Breast epithelium (tissue), 4 donors: ENCODE measurements at regions not wholly inside any gene's neighbourhood (a gene's known extent, or its start where the extent isn't known, plus 50 kb on each side); places are given as distances from the start of the nearest gene placed in this dataset.

Experiments used
- DNase-seq, 2 donors: peaks; one replicate each; pipeline ENCODE4 v3.0.0-alpha.2; 2019; ENCODE audit warnings: low spot score in 2 of 2
- H3K27ac ChIP-seq, 2 donors: fragments of 200-600 bp; sonication (generic) in 1 of 2; one replicate each; pipeline ENCODE4 v1.5.1; 2016 to 2019; ENCODE audit warnings: mild to moderate bottlenecking in 1 of 2
- H3K27me3 ChIP-seq, 2 donors: fragments of 200-600 bp; sonication (generic) in 1 of 2; one replicate each; pipeline versions ENCODE4 v1.5.1 to v1.6.0; 2017 to 2019; ENCODE audit warnings: control low read depth in 1 of 2, mild to moderate bottlenecking in 1 of 2
- H3K36me3 ChIP-seq: fragments of 200-600 bp; one replicate; pipeline ENCODE4 v1.5.1; 2019
- H3K4me1 ChIP-seq, 2 donors: fragments of 200-600 bp; sonication (generic); one replicate each; pipeline ENCODE4 v1.5.1; 2016 to 2019; ENCODE audit warnings: control low read depth in 1 of 2
- H3K4me3 ChIP-seq, 3 donors: fragments of 200-600 bp; sonication (generic); 1 replicate in 2 of 3; 2 replicates in 1 of 3; pipeline ENCODE4 v1.5.1; 2016 to 2019; ENCODE audit warnings: mild to moderate bottlenecking in 3 of 3, moderate library complexity in 2 of 3
- H3K9me3 ChIP-seq, 2 donors: fragments of 200-600 bp; sonication (generic) in 1 of 2; one replicate each; pipeline ENCODE4 v1.5.1; 2016 to 2019; ENCODE audit warnings: control low read depth in 1 of 2
- POLR2A ChIP-seq: fragments of 450-650 bp; IDR thresholded peaks from one replicate; pipeline ENCODE4 v1.6.1; 2016; ENCODE audit warnings: antibody characterized with exemption, mild to moderate bottlenecking, moderate library complexity
- POLR2AphosphoS5 ChIP-seq, 3 donors: sonication (generic); formaldehyde crosslinking; IDR thresholded peaks; one replicate each; pipeline ENCODE4 v1.6.1; 2017; ENCODE audit warnings: antibody characterized with exemption in 3 of 3
- intact Hi-C: fragments of 100-400 bp; cut with DNase I; formaldehyde crosslinking; loops from one replicate; pipeline ENCODE4 v1.15.1; 2023; ENCODE audit warnings: low total_unique reads
- TF ChIP-seq, protein P1 (sequence below), 3 donors: fragments of 450-650 bp; IDR thresholded peaks; one replicate each; pipeline ENCODE4 v1.5.1; 2016 to 2017; ENCODE audit warnings: antibody characterized with exemption in 3 of 3, mild to moderate bottlenecking in 3 of 3, moderate library complexity in 3 of 3

DNA sequence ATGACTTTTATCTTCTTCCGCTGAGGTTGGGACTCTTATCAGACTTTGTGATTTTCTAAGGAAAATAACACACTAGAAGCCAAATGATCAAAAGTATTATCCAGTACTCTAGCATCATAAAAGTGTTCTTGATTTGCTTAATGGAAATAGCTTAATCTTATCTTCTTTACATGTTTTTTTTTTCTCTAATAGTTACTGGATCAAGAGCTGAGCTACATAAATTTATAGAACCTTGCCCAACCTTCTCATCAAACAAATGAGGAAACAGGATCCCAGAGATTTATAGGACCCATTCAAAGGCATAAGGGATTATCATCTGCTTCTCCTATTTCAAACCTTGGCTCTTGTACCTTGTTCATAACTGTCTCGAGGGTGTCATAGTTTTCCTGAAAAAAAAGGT lies 68.3 kb upstream of the WDR17 start:
- no peak overlapping the region for H3K27ac ChIP-seq
- H3K4me1 ChIP-seq = no peaks in the 10 kb centered on the region
- DNase-seq = no peak
- no peak overlapping the region for H3K4me3 ChIP-seq
- TF ChIP-seq POLR2A (no peak), POLR2AphosphoS5 (IDR thresholded peaks at IDR 0.05) (no peak)
- TF ChIP-seq, protein P1, sequence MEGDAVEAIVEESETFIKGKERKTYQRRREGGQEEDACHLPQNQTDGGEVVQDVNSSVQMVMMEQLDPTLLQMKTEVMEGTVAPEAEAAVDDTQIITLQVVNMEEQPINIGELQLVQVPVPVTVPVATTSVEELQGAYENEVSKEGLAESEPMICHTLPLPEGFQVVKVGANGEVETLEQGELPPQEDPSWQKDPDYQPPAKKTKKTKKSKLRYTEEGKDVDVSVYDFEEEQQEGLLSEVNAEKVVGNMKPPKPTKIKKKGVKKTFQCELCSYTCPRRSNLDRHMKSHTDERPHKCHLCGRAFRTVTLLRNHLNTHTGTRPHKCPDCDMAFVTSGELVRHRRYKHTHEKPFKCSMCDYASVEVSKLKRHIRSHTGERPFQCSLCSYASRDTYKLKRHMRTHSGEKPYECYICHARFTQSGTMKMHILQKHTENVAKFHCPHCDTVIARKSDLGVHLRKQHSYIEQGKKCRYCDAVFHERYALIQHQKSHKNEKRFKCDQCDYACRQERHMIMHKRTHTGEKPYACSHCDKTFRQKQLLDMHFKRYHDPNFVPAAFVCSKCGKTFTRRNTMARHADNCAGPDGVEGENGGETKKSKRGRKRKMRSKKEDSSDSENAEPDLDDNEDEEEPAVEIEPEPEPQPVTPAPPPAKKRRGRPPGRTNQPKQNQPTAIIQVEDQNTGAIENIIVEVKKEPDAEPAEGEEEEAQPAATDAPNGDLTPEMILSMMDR (IDR thresholded peaks at IDR 0.05) = no peak
- H3K9me3 ChIP-seq = no peaks in the 10 kb centered on the region
- peaks cover 0 to 15% of the 10 kb centered on the region in 2 donors for H3K27me3 ChIP-seq
- intact Hi-C loops = no loop called here
- no peaks in the 10 kb centered on the region for H3K36me3 ChIP-seq

DNA sequence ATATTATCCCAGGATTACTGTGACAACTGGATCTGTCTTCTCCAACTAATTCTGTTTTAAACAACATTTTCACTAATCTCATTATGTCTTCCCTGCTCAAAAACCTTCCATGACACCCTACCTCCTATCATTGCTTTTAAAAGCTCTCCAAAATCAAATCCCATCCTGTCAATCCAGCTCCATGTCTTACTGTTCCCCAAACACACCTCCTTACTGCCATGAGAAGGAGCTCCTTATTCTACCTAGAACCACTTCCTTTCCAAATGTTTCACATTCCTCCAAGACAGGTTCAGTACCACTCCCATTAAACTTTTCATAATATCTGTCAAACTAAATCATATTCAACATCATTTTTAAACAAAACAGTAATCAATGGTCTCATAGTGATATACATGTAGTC lies 66.9 kb upstream of the WDR17 start:
- no peak for DNase-seq
- H3K4me1 ChIP-seq = no peaks in the 10 kb centered on the region
- no peaks in the 10 kb centered on the region for H3K36me3 ChIP-seq
- intact Hi-C loops = no loop called here
- TF ChIP-seq POLR2AphosphoS5 (IDR thresholded peaks at IDR 0.05) (no peak), POLR2A (no peak)
- TF ChIP-seq, protein P1 (IDR thresholded peaks at IDR 0.05) = no peak
- no peak overlapping the region for H3K27ac ChIP-seq
- no peaks in the 10 kb centered on the region for H3K9me3 ChIP-seq
- peaks cover 0 to 15% of the 10 kb centered on the region in 2 donors for H3K27me3 ChIP-seq
- no peak overlapping the region for H3K4me3 ChIP-seq

DNA sequence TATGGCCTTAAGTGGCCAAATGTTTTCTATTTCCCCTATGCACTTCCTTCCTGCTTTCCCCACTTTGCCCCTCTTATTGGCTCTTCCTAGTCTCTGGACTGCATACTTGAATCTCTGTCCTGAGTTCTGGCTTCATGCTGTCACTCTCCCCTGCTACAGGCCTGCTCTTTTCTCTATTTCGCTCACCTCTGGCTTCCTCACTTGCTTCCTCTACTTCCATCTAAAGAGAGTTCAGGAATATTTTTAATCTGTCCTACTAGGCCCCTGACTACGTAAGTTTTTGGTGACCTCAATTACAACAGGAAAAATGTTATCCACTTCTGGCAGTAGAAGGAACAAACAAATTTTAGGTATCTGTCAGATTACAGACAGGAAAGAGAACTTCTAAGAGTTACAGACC lies 65.7 kb upstream of the WDR17 start:
- Histone ChIP-seq H3K27ac (no peak overlapping the region), H3K27me3 (peaks cover 0 to 15% of the 10 kb centered on the region in 2 donors), H3K4me1 (no peaks in the 10 kb centered on the region), H3K9me3 (no peaks in the 10 kb centered on the region), H3K4me3 (no peak overlapping the region), H3K36me3 (no peaks in the 10 kb centered on the region)
- intact Hi-C loops = no loop called here
- no peak for DNase-seq
- no peak for TF ChIP-seq POLR2AphosphoS5 (IDR thresholded peaks at IDR 0.05)
- TF ChIP-seq, protein P1 (IDR thresholded peaks at IDR 0.05) = no peak

DNA sequence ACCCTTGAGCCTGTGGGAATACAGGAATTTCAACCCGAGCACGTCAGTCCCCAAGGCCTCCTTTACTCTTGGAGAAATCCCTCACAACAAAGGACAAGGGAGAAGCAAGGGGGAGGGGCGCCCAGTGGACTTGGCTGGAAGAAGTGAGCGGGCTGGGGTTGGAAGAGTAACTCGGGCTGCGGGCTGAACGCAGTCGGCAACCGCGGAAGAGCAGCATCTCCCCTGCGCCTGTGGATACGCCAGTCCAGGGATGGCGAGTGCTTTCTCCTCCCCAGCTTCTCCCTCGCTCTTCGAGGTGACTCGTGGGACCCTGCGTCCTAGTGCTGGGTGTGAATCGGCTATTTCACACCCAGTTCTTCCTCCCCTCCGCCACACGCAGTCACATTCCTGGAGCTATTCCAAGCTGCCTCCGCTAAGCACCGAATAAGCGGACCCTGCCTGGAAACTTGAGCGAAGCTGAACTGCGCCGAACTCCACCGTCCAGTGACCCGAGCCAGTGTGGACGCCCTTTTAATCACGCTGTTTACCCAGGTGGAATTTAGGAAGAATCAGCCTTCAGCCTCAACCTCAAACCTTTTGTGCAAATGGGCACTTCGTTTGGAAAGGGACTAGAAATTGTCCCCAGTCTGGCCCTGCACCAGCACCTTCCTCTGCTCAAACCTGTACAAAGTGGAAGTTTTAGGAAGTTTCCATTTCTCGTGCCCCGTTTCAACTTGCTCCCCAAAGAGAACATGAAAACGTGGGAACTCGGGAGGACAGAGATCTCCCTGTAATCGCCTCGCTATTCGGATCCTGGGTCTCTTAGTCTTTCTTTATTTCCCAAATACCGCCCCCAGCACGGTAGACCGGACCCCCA lies 64.3 kb upstream of the WDR17 start:
- H3K27me3 ChIP-seq = peaks cover 0 to 15% of the 10 kb centered on the region in 2 donors
- no peak overlapping the region for H3K27ac ChIP-seq
- no peaks in the 10 kb centered on the region for H3K9me3 ChIP-seq
- no peaks in the 10 kb centered on the region for H3K4me1 ChIP-seq
- H3K36me3 ChIP-seq = no peaks in the 10 kb centered on the region
- TF ChIP-seq POLR2A = no peak
- TF ChIP-seq, protein P1 (IDR thresholded peaks at IDR 0.05) = no peak
- no peak for TF ChIP-seq POLR2AphosphoS5 (IDR thresholded peaks at IDR 0.05)
- H3K4me3 ChIP-seq = peak overlapping the region; percentile 50 to 69 (median 51)
- no peak for DNase-seq
- intact Hi-C loops = no loop called here

DNA sequence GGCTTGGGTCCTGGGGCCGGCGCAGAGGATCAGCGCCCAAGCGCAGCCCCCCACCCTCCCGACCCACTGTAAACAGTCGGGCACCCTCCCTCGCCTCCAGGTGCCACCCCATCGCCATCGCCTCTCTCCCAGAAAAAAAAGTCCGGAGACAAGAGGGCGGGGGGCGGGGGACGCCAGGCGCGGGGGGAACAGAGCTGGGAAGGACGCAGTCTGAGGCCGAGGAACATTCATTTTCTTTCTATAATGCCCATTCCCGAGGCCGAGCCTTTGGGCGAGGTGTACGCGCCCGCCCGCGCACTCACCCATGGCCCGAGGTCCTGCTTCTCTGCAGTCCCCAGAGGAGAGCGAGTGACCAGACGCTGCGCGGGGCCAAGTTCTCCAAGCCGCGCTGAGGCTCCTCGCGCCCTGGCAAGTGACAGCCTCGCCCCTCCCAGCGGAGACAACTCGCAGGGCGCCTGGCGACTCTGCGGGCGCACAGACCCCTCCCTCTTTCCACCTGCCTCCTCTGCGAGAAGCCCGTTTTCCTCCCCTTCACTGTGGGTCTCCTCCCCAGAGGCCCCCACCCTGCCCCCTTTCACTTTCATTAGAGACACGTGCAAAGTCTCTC lies 63.5 kb upstream of the WDR17 start:
- H3K9me3 ChIP-seq = no peaks in the 10 kb centered on the region
- TF ChIP-seq POLR2A (no peak), POLR2AphosphoS5 (IDR thresholded peaks at IDR 0.05) (no peak)
- TF ChIP-seq, protein P1 (IDR thresholded peaks at IDR 0.05) = no peak
- peak overlapping the region; percentile 50 to 69 (median 51) for H3K4me3 ChIP-seq
- H3K27me3 ChIP-seq = peaks cover 0 to 15% of the 10 kb centered on the region in 2 donors
- no peaks in the 10 kb centered on the region for H3K4me1 ChIP-seq
- intact Hi-C loops = no loop called here
- DNase-seq = no peak
- H3K36me3 ChIP-seq = no peaks in the 10 kb centered on the region
- no peak overlapping the region for H3K27ac ChIP-seq
